Psoas muscle (tissue), 7 donors: ENCODE measurements at regions not wholly inside any gene's neighbourhood (a gene's known extent, or its start where the extent isn't known, plus 50 kb on each side); places are given as distances from the start of the nearest gene placed in this dataset.
"Not testable (repeated sequence)": the region's sequence is repeated elsewhere in the genome, so short reads cannot be mapped to it uniquely, and the experiment has no call there.

Experiments
- ATAC-seq, 4 donors: fragments of 200-7000 bp; cut with Tn5 transposase; one replicate each; pipeline ENCODE4 v1.9.1; 2020; ENCODE audit warnings: moderate library complexity in 3 of 4, mild to moderate bottlenecking in 2 of 4
- DNase-seq, 2 donors: peaks; one replicate each; pipeline ENCODE4 v3.0.0-alpha.2; 2020
- H3K27ac ChIP-seq: fragments of 200-600 bp; one replicate; pipeline ENCODE4 v1.8.0; 2022
- H3K27me3 ChIP-seq, 3 donors: fragments of 200-600 bp in 1 of 3; one replicate each; pipeline versions ENCODE4 v1.6.1 to v1.8.0; 2013 to 2022; ENCODE audit warnings: low read length in 2 of 3, mild to moderate bottlenecking in 2 of 3, moderate library complexity in 1 of 3; ENCODE audit not compliant: insufficient read depth in 3 of 3
- H3K36me3 ChIP-seq, 2 donors: fragments of 200-600 bp in 1 of 2; one replicate each; pipeline versions ENCODE4 v1.6.1 to v1.8.0; 2013 to 2022; ENCODE audit warnings: low read depth in 1 of 2, mild to moderate bottlenecking in 1 of 2, moderate library complexity in 1 of 2; ENCODE audit not compliant: insufficient read depth in 1 of 2
- H3K4me1 ChIP-seq: fragments of 200-600 bp; one replicate; pipeline ENCODE4 v1.8.0; 2022
- H3K4me3 ChIP-seq: fragments of 200-600 bp; one replicate; pipeline ENCODE4 v1.8.0; 2022; ENCODE audit warnings: mild to moderate bottlenecking
- H3K9me3 ChIP-seq: fragments of 200-600 bp; one replicate; pipeline ENCODE4 v1.8.0; 2022
- CTCF ChIP-seq: fragments of 200-600 bp; IDR thresholded peaks from one replicate; pipeline ENCODE4 v1.8.0; 2022; ENCODE audit warnings: antibody characterized with exemption
- WGBS, 3 donors: extraction: QIAGEN DNeasy Blood & Tissue Kit; methylation state at CpG; one replicate each; pipeline versions ENCODE4 v1.1.6 to v1.1.7; 2013; 5-methylcytosine and 5-hydroxymethylcytosine counted together
- intact Hi-C, 2 donors: fragments of 100-400 bp; cut with DNase I; formaldehyde crosslinking; loops; one replicate each; pipeline versions ENCODE4 v1.11.0 to v1.14.2; 2022
- donor health status: healthy with polysubstance abuse.
- donor health status: DM: no; HTN: no; CAD: no; lungs with moderate emphysema.
- donor health status: Bipolar disorder and iron deficiency.
- donor health status: healthy.
- donor health status: DM: yes; HTN: yes; CAD: no.
- donor health status: DM: no; HTN: no; CAD: no.
- donor health status: DM: yes; HTN: yes; CAD: no.

GRCh38 chr4:115973768-115974167 lies 860.3 kb upstream of the NDST4 start:
- no peaks in the 10 kb centered on the region for H3K36me3 ChIP-seq
- H3K4me3 ChIP-seq = no peak overlapping the region
- WGBS, 3 donors = 3 to 12% (median 4%) methylated on average over 1 of the region's 1 CpG
- no peak overlapping the region for H3K27ac ChIP-seq
- no peaks in the 10 kb centered on the region for H3K27me3 ChIP-seq
- no peak for ATAC-seq
- intact Hi-C loops = no loop called here
- H3K4me1 ChIP-seq = no peaks in the 10 kb centered on the region
- no peaks in the 10 kb centered on the region for H3K9me3 ChIP-seq
- DNase-seq = no peak
- no peak for TF ChIP-seq CTCF

DNA sequence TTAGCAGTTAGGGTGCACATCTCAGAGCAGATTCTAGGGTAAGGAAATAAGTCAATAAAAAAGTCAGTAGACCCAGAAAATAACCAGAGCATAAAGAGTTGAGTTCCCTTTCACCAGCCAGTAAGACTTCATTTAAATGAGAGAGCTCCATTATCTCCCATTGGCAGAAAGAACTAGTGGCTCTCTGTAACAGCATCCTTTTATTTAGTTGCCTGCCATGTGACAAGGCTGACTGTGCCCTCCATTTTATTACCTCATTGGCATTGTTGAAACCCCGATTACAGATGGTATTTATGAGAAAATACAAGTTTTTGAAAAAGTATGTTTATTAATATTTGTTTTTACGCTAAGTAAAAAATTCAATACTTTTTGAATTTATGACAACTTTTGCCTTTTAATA lies 859.5 kb upstream of the NDST4 start:
- intact Hi-C loops = no loop called here
- no peak for DNase-seq
- no peak for TF ChIP-seq CTCF
- Histone ChIP-seq H3K27me3 (no peaks in the 10 kb centered on the region), H3K9me3 (no peaks in the 10 kb centered on the region), H3K36me3 (no peaks in the 10 kb centered on the region), H3K4me3 (no peak overlapping the region), H3K4me1 (no peaks in the 10 kb centered on the region), H3K27ac (no peak overlapping the region)
- WGBS, 3 donors = 66 to 76% (median 67%) methylated on average over 2 of the region's 2 CpGs
- no peak for ATAC-seq

DNA sequence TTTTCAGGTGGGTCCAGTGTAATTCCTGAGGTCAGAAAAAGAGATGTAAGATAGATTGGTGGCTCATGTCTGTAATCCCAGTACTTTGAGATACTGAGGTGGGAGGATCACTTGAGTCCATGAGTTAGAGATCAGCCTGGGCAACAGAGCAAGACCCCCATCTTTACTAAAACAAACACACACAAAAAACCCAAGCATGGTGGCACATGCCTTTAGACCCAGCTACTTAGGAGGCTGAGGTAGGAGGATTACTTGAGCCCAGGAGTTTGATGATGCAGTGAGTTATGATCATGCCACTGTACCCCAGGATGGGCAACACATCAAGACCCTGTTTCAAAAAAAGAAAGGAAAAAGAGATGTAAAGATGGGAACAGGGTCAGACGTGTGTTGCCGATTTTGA lies 857.4 kb upstream of the NDST4 start:
- H3K9me3 ChIP-seq = no peaks in the 10 kb centered on the region
- no peaks in the 10 kb centered on the region for H3K36me3 ChIP-seq
- H3K27me3 ChIP-seq = no peaks in the 10 kb centered on the region
- ATAC-seq (no peak), DNase-seq (no peak)
- H3K27ac ChIP-seq = no peak overlapping the region
- TF ChIP-seq CTCF = no peak
- intact Hi-C loops = no loop called here
- H3K4me3 ChIP-seq = no peak overlapping the region
- 80 to 92% (median 90%) methylated on average over 2 of the region's 2 CpGs for WGBS, 3 donors
- no peaks in the 10 kb centered on the region for H3K4me1 ChIP-seq

GRCh38 chr4:115969756-115970155 lies 856.3 kb upstream of the NDST4 start:
- Histone ChIP-seq H3K4me3 (no peak overlapping the region), H3K4me1 (no peaks in the 10 kb centered on the region), H3K27ac (no peak overlapping the region), H3K9me3 (no peaks in the 10 kb centered on the region), H3K27me3 (no peaks in the 10 kb centered on the region), H3K36me3 (no peaks in the 10 kb centered on the region)
- ATAC-seq = no peak
- no peak for DNase-seq
- 72 to 82% (median 76%) methylated on average over 1 of the region's 1 CpG for WGBS, 3 donors
- TF ChIP-seq CTCF = no peak
- intact Hi-C loops = no loop called here

DNA sequence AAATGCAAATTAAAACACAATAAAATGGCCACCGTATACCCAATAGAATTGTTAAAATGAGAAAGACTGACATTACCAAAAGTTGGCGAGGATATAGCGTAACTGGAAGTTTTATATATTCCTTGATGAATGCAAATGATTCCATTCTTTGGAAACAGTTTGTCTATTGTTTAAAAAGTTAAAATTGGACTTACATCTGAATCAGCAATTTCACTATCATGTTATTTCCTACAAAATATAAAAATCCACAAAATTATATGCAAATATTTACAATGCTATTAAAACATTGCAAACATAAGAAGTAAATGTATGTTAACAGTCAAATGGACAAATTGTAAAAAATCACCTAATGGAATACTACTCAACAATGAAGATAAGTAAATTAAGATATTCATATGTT lies 852.2 kb upstream of the NDST4 start:
- H3K4me3 ChIP-seq = no peak overlapping the region
- no peak overlapping the region for H3K27ac ChIP-seq
- WGBS, 3 donors = 93 to 97% (median 93%) methylated on average over 3 of the region's 3 CpGs
- no peaks in the 10 kb centered on the region for H3K27me3 ChIP-seq
- DNase-seq = no peak
- H3K36me3 ChIP-seq = no peaks in the 10 kb centered on the region
- TF ChIP-seq CTCF = no peak
- no peak for ATAC-seq
- no peaks in the 10 kb centered on the region for H3K4me1 ChIP-seq
- intact Hi-C loops = no loop called here
- no peaks in the 10 kb centered on the region for H3K9me3 ChIP-seq

GRCh38 chr4:115956054-115956796 lies 842.8 kb upstream of the NDST4 start:
- ATAC-seq, H3K4me1 ChIP-seq, DNase-seq, H3K27me3 ChIP-seq, H3K9me3 ChIP-seq, H3K4me3 ChIP-seq, H3K27ac ChIP-seq, intact Hi-C loops, H3K36me3 ChIP-seq: not testable (repeated sequence)
- WGBS, 3 donors = 74 to 79% (median 75%) methylated on average over 6 of the region's 6 CpGs
